NCI-H748 treated with DMSO at 0.1 percent for 48 hours (cell line): ENCODE measurements at regions not wholly inside any gene's neighbourhood (a gene's known extent, or its start where the extent isn't known, plus 50 kb on each side); places are given as distances from the start of the nearest gene placed in this dataset.

ENCODE experiments used
- DNase-seq: peaks from one replicate; lab custom pipeline; 2025; lab: John Stamatoyannopoulos, UW

DNA sequence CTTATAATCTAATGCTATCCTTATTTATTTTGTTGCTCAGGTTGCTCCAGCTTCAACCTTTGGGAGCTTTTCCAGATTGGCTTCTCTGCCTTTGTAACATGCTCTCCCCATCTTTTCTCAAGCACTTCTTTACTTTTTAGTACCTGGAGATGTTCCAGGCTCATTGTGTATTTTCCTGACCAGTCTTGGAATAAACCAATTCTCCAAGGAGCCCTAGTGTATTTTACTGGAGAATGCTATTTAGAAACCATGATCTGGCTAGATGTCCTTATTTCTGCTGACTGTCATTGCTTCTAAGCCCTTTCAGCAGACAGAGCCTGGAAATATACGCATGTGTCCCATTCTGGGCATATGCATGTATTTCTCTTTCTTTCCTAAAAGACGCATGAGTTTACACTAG is 95.7 kb downstream of the EMX2 start:
- DNase-seq, result no peak

DNA sequence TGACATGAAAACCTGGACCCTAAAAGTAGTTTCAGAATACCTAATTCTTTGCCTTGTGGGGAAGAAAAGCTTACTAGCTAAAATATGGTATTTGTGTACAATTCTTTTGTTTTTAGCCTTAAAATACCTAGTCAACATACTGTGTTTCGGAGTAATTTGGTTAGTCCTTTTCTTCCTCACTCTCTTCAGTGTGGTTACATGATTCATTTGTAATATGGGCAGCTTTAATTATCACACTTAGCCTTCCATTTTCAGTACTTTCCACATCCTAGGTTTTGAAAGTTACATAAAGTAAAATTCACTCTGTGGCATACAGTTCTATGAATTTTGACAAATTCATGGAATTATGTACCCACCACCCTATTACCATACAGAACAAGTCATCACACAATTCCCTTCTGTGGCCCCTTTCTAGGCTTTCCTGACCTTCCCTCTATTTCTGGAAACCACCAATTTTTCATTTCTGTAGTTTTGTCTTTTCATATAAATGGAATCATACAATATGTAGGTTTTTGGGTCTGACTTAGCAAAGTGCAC is 96.2 kb downstream of the EMX2 start:
- DNase-seq, result no peak

DNA sequence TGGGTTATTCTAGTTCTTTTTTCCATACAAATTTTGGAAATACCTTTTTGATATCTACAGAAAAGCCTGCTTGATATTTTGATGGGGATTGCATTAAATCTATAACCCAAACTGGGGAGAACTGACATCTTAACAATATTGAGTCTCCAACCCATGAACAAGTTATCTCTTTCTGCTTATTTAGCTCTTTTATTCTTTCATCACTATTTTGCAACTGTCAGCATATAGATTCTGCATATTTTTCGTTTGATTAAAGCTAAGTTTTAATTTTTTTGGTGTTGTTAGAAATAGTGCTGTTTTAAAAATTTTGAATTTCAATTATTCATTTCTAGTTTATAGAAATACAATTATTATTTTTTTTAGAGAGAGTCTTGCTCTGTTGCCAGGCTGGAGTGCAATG is 97.9 kb downstream of the EMX2 start:
- DNase-seq, result no peak

DNA sequence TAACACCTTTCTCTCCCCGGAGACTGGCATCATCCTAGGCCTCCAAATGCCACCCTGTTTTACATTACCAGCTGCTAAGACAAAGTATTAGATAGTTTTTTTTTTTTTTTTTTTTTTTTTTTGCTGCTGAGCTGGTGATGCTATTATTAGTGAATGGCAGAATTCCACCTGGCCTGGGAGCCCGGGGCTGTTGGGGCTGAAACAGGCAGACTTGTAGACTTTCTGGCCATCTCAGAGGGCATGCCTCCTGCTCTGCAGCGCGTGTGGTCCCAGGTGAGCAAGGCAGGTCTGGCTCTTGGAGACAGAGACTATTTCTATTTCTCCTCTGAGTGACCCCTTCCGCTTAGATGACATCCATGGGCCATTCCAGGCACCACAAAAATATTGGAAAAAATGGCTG is 104.2 kb downstream of the EMX2 start:
- DNase-seq, result no peak

DNA sequence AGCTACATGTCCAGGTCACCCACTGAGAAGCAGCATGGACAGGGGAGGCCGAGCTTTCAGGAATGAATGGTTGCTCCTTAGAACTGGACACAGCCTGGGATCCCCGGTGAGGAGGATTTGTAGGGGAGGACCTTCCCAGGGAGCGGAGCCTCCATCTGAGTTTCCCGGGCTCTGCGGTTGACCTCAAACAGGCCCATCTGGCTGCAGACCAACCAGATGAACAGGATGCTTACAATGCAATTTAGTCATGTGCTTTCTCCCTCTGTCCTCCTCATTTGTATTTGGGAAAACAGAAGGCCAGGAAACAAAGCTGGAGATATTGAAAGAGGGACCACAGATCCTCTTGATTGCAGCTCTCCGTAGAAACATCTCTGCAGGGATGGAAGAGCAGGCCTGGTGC is 104.8 kb downstream of the EMX2 start:
- no peak for DNase-seq

DNA sequence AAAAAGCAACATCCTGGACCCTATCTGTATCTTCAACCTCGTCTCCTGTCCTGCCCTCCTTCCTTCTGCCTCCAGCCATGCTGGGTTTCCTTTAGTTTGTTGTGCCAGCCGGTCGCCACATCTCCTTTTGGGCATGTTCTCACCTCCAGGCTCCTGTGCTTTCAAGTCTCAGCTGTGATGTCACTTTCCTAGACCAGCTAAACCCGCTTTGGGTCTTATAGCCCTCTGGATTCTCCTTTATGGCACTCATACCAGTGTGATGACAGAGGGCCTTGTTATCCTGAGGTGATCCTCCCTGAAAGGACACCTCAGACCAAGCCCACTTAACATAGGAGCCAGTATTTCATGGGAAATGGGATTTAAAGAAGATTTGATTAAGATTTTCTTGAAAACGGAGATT is 108.6 kb downstream of the EMX2 start:
- no peak for DNase-seq

DNA sequence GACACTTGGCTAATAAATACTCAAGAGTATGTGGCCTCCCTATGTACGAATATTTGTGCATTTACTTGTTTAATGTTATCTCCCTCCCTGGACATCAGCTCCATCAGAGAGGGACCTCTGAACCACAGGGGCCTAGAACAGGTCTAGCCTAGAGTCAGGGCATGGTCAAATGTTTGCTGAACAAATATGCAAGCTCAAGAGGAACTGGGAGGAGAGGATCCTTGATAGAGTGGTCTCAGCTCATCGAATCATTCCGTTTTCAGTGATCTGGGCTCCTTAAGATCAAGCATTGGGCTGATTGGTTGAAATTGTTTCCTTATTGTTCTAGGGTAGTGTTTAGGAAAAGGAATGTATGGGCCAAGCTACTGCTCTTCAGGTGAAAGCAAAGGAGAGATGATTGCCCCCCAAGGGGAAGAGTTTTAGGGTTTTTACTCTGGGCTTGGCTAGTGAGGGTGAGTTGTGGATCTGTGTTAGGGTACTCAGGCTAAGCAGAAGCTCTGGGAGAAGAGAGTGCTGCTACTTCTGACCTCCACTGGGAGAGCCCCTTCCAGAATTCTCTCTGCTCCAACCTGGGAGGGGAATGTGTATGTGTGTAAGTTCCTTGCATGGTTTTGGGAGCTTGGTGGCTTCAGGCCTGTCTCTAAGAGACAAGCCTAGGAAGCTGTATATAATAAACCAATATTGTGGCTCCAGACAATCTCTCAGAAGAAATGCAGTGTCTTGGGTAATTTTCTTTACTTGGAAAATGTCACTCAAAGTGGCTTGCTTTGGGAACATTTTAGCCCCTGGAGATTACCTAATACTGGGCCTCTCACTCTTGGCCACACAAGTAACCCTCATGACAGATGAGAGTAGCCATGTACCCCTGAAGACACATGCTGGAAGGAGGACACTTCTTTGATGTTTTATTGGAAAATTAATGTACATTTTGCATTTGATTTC is 110.0 kb downstream of the EMX2 start:
- no peak for DNase-seq

DNA sequence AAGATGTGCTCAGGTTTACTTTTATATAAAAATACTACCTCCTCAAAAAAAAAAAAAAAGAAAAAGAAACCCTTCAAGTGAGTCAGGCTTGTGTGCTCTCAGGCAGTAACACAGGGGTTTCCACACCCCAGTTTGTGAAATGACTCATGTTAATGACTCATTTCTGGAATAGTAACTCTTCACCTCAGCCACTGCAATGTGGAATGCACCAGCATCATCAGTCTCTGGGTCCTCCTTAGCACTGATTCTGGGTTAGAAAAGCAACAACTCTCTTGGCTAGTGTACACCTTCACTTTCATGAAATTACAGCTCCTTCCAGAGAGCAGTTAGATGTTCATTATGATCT is 110.6 kb downstream of the EMX2 start:
- DNase-seq, result no peak

DNA sequence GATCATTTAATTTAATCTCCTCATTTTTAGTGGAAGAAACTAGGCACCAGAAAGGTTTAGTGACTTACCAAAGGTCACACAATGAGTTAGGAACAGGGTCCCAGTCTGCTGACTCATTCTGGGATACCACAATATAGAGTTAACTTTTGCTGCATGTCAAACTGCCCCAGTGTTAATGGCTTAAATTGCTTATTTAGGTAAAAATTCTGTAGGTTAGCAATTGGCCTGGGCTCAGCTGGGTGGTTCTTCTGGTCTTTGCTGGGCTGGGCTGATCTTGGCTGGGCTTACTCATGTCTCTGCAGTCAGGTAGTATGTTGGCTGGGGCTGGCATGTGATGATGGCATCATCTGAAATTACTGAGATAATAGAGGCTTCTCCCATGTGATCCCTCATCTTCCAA is 111.6 kb downstream of the EMX2 start:
- DNase-seq, result no peak

DNA sequence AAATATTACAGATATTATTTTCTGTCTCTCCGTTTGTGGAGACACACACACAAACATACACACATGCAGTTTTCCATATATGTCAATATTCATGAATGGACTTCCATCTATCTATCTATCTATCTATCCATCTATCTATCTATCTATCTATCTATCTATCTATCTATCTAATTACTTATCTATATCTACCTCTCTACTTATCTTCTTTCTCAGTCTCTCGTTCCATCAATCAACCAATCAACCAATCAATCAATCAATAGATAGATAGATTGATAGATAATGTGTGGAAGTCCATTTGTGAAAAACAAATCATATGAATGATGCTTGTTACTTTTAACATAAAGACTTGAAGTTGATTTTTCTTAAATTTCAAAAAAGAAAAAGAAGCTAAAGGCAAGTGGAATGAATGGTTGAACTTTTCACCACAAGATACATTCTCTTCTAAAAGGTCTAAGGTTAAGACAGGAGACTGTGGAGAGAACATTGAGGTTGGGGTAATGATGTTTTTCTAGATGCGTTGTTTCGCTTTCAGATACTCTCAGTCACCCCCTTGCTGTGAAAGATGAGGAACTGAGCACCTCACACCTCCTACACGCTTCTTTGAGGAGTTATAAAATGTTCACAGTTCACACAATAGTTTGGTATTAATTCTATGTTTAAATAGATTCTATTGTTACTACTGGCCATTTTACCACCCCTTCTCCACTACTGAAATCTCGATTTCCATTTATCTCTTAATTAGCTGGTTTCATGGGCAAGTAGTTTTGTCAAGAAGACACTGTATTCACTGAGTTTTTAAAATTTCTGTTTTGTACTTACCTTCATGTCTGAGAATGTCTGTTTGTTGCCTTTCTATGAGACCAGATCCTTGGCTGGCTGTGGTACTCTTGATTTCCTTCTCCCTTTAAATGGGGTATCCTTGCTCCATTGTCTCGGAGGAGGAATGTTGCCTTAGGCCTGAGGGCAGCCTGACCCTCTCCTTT is 114.1 kb downstream of the EMX2 start:
- no peak for DNase-seq

DNA sequence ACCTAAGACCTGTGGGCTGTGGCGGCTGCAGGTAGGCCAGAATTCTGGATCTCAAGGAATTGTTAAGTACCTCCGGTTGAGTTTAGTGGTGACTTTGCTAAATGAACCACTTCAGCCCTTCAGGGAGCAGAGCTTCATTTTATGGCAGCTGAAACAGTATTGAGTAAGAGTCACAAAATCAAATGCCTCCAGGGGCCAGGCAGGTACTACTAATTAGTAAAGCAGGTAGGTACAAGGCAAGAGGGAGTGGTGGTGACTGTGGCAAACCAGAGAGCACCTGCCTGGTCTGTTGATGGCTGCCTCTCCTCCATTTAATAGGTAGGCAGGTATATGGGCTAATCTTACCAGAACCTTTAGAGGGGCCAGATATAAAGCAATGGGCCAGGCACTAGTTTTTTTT is 118.8 kb downstream of the EMX2 start:
- no peak for DNase-seq

DNA sequence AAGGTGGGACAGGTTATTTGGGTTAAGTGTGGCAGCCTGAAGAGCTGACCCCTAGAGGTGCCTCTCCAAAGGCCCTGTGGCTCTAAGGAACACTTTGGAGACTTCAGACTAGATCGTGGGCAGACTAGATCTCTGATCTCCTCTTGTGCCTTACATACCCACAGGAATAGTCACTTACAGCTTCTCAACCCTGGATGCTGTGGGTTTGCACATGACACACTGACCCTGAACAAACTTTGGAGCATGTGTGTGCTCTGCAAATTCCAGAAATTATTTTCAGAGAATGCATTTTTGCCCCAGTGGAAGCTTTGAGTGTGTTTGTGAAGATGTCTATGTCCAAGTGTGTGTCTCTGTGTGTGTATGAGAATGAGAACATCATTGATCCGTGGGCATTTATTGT is 119.6 kb downstream of the EMX2 start:
- DNase-seq, result no peak

DNA sequence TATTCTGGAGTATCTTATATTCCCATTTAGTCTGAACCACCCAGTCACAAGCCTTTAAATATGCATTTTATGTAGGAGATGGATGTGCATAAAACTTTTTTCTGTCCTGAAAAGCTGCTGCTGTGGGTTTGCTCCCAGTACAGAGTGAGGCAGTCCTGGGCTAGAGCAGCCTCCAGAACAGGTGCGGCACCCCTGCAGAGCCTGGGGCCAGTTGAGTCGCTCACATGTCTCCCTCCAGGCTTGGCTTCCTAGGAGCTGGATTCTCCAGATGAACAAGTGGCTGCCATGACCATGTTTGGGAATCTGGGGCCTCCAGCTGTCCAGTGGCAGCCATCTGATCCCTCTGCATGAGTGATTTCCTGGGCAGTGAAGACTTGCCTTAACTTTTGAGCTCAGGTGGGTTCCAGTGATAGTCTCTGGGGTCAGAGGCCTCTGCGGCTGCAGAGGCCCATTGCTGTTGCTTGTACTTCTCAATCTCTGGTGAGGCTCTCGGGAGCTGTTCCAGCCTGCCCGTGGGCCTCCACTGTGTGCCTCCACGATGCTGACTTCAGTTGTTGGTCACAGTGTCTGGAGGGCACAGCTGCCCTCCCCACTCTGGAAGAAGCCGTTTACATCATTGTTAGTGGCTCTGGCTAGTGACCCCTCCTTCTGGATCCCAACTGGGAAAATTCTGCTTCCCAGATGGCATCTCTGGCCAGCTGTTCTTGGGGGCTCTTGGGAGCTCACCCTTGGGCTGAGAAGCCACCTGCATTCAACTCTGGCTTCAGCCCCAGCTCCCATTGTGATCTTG is 120.4 kb downstream of the EMX2 start:
- no peak for DNase-seq

DNA sequence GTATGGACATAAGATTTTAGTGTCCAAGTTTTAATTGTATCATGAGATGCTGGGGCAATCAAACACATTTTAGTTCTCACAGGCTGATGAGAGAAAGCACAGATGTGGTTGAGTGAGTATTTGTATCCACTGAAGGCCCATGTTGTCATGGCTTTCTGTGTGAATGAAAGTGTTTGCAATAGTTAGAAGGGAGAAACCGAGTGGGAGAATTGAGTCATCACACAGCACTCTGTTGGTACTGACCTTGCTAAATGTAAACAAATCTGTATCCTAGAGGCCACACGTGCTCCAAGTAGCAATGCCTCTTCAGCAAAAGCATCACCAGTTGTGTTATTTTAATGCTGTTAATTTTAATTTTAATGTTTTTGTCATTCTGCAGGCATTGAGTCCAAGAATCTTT is 121.2 kb downstream of the EMX2 start:
- peak; percentile 14 for DNase-seq

DNA sequence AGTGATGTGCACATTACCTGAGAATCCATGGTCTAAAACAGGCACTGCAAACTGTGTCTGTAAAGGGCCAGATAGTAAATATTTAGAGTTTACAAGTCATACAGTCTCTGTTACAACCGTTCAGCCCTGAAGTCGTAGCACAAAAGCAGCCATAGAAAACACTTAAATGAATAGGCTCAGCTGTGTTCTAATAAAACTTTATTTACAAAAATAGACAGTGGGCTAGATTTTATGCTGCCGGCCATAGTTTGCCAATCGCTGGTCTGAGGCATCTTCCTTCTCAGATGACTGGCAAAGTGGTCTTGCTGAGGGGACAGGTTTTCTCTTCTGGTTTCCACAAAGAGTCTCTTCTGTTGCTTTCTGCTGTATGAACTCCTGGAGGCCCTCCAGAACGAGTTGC is 121.7 kb downstream of the EMX2 start:
- no peak for DNase-seq

DNA sequence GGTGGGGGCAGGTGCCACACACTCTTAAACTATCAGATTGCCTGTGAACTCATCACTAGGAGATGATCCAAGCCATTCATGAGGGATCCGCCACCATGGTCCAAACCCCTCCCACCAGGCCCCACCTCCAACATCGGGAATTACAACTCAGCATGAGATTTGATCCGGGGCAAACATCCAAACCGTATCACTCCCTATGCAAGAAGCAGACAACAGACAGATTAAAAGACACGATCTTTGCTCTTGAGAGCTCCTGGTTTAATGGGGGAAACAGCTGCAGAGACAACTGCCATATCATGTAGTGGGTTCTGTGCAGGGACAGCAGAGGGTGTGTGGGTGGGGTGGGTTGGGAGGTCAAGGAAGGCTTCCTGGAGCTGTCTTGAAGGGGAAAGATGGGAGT is 123.6 kb downstream of the EMX2 start:
- DNase-seq, result no peak

DNA sequence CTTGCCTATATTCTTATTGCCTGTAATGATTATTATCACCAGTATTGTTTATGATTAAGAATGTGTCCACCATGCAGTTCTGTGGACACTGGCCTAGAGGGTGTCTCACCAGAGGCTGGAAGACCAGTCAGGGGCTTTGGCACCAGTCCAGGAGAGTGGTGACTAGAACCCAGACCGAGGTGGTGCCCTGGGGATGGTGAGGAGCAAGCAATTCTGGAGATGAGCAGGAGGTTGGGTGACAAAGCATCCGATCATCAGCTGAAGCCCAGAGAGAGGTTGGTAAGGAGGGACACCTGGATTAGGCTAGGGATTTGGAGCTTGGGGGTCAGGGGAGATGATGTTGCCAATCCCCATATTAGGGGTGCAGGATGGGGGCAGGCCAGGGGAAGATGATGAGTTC is 124.4 kb downstream of the EMX2 start:
- DNase-seq, result no peak

DNA sequence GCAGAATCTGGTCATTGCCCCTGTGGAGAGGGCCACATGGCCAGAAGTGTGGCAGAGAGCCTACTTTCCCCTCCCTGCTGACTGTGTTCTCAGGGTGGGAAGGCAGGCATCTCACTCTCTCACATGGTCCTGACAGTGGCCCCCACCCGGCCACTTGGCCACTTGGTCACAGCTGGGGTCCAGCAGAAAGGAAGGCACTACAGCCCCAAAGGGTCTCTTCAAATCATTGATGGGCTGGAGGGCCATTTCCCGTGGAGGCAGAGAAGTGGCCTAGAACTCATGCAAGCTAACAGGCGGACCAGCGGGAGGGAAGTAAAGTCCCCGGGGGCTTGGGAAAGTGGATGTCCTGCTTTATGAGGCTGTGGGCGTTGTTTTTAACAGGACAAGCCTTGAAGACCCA is 125.3 kb downstream of the EMX2 start:
- no peak for DNase-seq

DNA sequence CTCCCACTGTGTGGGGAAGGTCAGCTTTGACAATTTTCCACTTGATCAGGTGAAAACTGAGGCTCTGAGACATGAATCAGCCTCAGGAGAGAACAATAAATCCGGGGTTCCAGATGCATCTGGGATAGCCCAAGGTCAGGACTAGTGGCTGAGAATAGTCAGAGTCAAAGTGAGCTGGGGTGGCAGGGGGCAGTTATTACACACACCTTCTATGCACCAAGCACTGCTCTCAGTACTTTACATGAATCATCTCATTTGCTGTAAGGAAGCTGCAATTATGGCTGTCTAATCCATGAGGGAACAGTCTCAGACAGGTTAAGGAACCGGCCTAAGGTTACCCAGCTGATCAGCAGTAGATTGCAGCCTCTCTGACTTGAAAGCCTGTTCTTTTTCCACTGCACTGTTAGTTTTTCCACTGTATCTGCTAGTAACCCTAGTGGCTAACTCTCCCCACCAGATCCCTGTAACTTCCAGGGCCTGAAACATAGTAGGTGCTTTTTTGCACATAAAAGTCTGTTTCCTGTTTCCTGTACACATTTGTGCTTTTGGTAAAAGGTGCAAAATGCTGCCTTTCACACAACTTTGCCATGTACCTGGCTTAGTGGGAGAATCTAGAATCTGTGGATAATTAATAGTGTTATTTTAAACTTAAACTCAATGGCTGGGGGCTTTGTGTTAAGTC is 125.9 kb downstream of the EMX2 start:
- DNase-seq, result no peak

DNA sequence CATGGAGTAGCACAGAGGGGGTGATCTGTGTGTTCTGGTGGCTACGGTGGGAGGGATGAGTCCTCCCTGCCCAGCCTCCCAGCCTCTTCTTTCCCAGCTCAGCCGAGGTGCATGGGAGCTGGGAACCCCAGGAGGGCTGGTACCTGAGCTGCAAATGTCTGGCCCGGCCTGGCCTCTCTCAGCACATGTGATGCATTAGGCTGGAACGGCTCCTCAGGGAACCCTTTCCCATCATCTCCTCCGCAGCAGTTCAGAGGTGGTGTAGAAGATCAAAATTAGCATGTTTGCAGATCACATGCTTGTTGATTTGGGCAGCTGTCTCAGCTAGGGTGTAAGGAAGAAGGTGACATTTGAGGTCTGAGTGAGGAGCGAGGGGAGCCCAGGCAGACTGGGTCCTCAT is 126.6 kb downstream of the EMX2 start:
- no peak for DNase-seq

DNA sequence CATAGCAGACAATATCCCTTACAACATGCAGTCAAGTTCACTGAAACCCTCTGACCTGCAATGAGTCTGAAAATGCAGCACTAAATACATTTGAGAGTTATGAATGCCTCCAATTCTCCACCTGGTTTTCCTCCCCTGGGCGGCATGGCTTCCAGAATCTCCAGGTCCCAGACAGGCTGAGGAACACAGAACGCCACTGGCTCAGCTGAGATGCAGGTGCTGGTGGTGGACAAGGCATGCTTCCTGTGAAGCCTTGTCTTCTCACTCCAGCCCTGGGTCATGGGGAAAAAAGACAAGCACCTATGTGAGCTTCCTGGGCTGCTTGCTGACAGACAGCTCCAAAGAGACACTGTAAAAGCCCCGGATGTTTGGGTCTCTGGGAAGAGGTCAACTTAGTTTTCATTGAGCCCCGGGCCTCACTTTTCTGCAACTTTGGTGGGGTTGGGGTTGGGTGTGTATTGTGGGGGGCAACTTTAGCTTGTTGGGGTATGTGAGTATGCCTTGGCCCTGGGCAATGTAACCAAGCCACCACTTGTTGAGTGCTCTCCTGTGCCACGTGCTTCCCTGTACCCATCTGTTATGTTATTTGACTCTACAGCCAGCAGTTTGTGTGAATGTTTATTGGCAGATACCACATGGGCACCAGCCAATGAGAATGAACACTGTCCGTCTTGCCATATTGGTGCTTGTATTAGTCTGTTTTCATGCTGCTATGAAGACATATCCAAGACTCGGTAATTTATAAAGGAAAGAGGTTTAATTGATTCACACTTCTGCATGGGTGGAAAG is 127.8 kb downstream of the EMX2 start:
- DNase-seq, result no peak
